Keratinocyte (primary cell): ENCODE measurements at regions not wholly inside any gene's neighbourhood (a gene's known extent, or its start where the extent isn't known, plus 50 kb on each side); places are given as distances from the start of the nearest gene placed in this dataset.

Experiments
- CTCF ChIP-seq, 3 experiments: IDR thresholded peaks in 1 of 3; conservative IDR thresholded peaks in 1 of 3; optimal IDR thresholded peaks in 1 of 3; 2 replicates in 2 of 3; 3 replicates in 1 of 3; pipeline versions ENCODE3 to v1.5.1; 2011; ENCODE audit warnings: low read length in 3 of 3, mild to moderate bottlenecking in 3 of 3, moderate library complexity in 2 of 3, control low read depth in 1 of 3, inconsistent platforms in 1 of 3; ENCODE audit not compliant: insufficient read depth in 2 of 3; ENCODE audit errors: extremely low read depth in 1 of 3
- EZH2 ChIP-seq: IDR thresholded peaks from one replicate; pipeline ENCODE4 v1.6.1; 2012; ENCODE audit warnings: inconsistent platforms, mild to moderate bottlenecking, low read length, moderate library complexity

- TF ChIP-seq CTCF (optimal IDR thresholded peaks at IDR 0.05 in 1 of 3, IDR thresholded peaks at IDR 0.05 in 1 of 3, conservative IDR thresholded peaks at IDR 0.05 in 1 of 3; ENCODE audit: extremely low read depth in 1 of 3, insufficient read depth in 2 of 3, low read length in 3 of 3) (no peak), EZH2 (no peak)
Observed at GRCh38 chr6:104585646-104586045, 274.1 kb downstream of the HACE1 start.
